ENCODE measurements at regions not wholly inside any gene's neighbourhood (a gene's known extent, or its start where the extent isn't known, plus 50 kb on each side); places are given as distances from the start of the nearest gene placed in this dataset.
A peak's percentile ranks its signal among the peaks of the same experiment; 100 is the strongest.

GRCh38 chrX:65607070-65607742 lies 60.2 kb upstream of the MSN start:
- H3K9me3 ChIP-seq (replicated peaks; ENCODE audit: control insufficient read depth, insufficient read depth, low read length), result no peaks in the 10 kb centered on the region
- H3K4me3 ChIP-seq (replicated peaks in 1 of 3; ENCODE audit: insufficient read depth in 1 of 3, low read depth in 1 of 3, low read length in 3 of 3), result no peak overlapping the region
- peaks cover 2% of the 10 kb centered on the region for H3K79me2 ChIP-seq (ENCODE audit: control insufficient read depth, insufficient read depth, low read length)
- H3K9me1 ChIP-seq (replicated peaks; ENCODE audit: control insufficient read depth, extremely low read depth, insufficient read depth, low read length), result no peaks in the 10 kb centered on the region
- dilution Hi-C loops (cut with MboI; ENCODE audit: extremely low pct_ligation_motif_present, low sequenced_read_pairs) (no loop called here), intact Hi-C loops (cut with micrococcal nuclease) (no loop called here)
- no peak overlapping the region for H3K27ac ChIP-seq (ENCODE audit: insufficient read depth, low read depth, low read length)
- ChIA-PET CTCF (no interaction called here), POLR2A (no interaction called here)
- H3K36me3 ChIP-seq (ENCODE audit: control insufficient read depth in 2 of 2, extremely low read depth in 1 of 2, insufficient read depth in 2 of 2, low read length in 2 of 2), result no peaks in the 10 kb centered on the region
- DNase-seq (ENCODE audit: low read depth, low spot score) (no peak), FAIRE-seq (peak; percentile 55)
- TF ChIP-seq MYC (IDR thresholded peaks at IDR 0.05; ENCODE audit: low read depth, low read length) (no peak), GATA2 (IDR thresholded peaks at IDR 0.05; ENCODE audit: insufficient read depth, insufficient read length, low read depth, low read length) (no peak), POLR2A (IDR thresholded peaks at IDR 0.05; ENCODE audit: low read depth, low read length) (no peak), EZH2 (IDR thresholded peaks at IDR 0.05; ENCODE audit: borderline replicate concordance, low read depth, low read length, severe bottlenecking) (no peak)
- no TSS peak for BruUV-seq (replicated peaks)
- H3K4me1 ChIP-seq (ENCODE audit: control insufficient read depth, extremely low read depth, insufficient read depth, low read length), result peaks cover 21% of the 10 kb centered on the region
- no peaks in the 10 kb centered on the region for H3K27me3 ChIP-seq (ENCODE audit: control insufficient read depth in 2 of 2, insufficient read depth in 2 of 2, low read length in 2 of 2)
- H3K9ac ChIP-seq (replicated peaks; ENCODE audit: extremely low read depth, insufficient read depth, low read length), result no peak overlapping the region
- no peak overlapping the region for H2AFZ ChIP-seq (ENCODE audit: low read depth, low read length)
- H3K4me2 ChIP-seq (ENCODE audit: insufficient read depth, low read length), result no peak overlapping the region
- H4K20me1 ChIP-seq (replicated peaks; ENCODE audit: control insufficient read depth, extremely low read depth, insufficient read depth, low read length), result no peaks in the 10 kb centered on the region

- TF ChIP-seq MYC (IDR thresholded peaks at IDR 0.05; ENCODE audit: low read depth, low read length) (no peak), JUN (IDR thresholded peaks at IDR 0.05; ENCODE audit: borderline replicate concordance, insufficient read depth, insufficient read length, low read depth) (no peak), POLR2AphosphoS5 (IDR thresholded peaks at IDR 0.05; ENCODE audit: insufficient read depth, low read depth, low read length) (no peak), MAX (IDR thresholded peaks at IDR 0.05; ENCODE audit: insufficient read depth, insufficient read length) (no peak), CTCF (IDR thresholded peaks at IDR 0.05; ENCODE audit: extremely low read depth in 1 of 2, insufficient read depth in 1 of 2, low read depth in 1 of 2, low read length in 2 of 2) (no peak), POLR2A (IDR thresholded peaks at IDR 0.05; ENCODE audit: low read depth, low read length) (no peak), EZH2 (IDR thresholded peaks at IDR 0.05; ENCODE audit: borderline replicate concordance, low read depth, low read length, severe bottlenecking) (no peak), GATA2 (IDR thresholded peaks at IDR 0.05; ENCODE audit: insufficient read depth, insufficient read length, low read depth, low read length) (no peak), FOS (IDR thresholded peaks at IDR 0.05; ENCODE audit: borderline replicate concordance, insufficient read depth, low read length) (no peak)
- ChIA-PET POLR2A (interaction anchor here (1.0 to 1.7 kb wide), 5 partner anchors 62 to 104 kb away, joined by 3 to 12 read pairs (median 5); no protein-coding TSS in a partner anchor), CTCF (interaction anchor here (1.1 to 2.3 kb wide), 7 partner anchors 41 to 384 kb away, joined by 3 to 14 read pairs (median 5); partner anchors contain the start of gene MSN)
- Histone ChIP-seq H3K9me1 (replicated peaks; ENCODE audit: control insufficient read depth, extremely low read depth, insufficient read depth, low read length) (no peaks in the 10 kb centered on the region), H2AFZ (ENCODE audit: low read depth, low read length) (no peak overlapping the region), H3K9ac (replicated peaks; ENCODE audit: extremely low read depth, insufficient read depth, low read length) (no peak overlapping the region), H3K27ac (ENCODE audit: insufficient read depth, low read depth, low read length) (peak overlapping the region; percentile 86), H3K79me2 (ENCODE audit: control insufficient read depth, insufficient read depth, low read length) (peaks cover 4% of the 10 kb centered on the region), H3K4me2 (ENCODE audit: insufficient read depth, low read length) (no peak overlapping the region), H3K4me3 (replicated peaks in 1 of 3; ENCODE audit: insufficient read depth in 1 of 3, low read depth in 1 of 3, low read length in 3 of 3) (no peak overlapping the region), H3K27me3 (ENCODE audit: control insufficient read depth in 2 of 2, insufficient read depth in 2 of 2, low read length in 2 of 2) (no peaks in the 10 kb centered on the region), H3K4me1 (ENCODE audit: control insufficient read depth, extremely low read depth, insufficient read depth, low read length) (peaks cover 42% of the 10 kb centered on the region), H3K9me3 (replicated peaks; ENCODE audit: control insufficient read depth, insufficient read depth, low read length) (no peaks in the 10 kb centered on the region), H4K20me1 (replicated peaks; ENCODE audit: control insufficient read depth, extremely low read depth, insufficient read depth, low read length) (no peaks in the 10 kb centered on the region), H3K36me3 (ENCODE audit: control insufficient read depth in 2 of 2, extremely low read depth in 1 of 2, insufficient read depth in 2 of 2, low read length in 2 of 2) (no peaks in the 10 kb centered on the region)
- intact Hi-C loops (cut with micrococcal nuclease), result no loop called here
- DNase-seq (ENCODE audit: low read depth, low spot score), result no peak
- dilution Hi-C loops (cut with MboI; ENCODE audit: extremely low pct_ligation_motif_present, low sequenced_read_pairs), result no loop called here
- no peak for FAIRE-seq
- BruUV-seq (replicated peaks), result no TSS peak
These were observed 65.3 kb upstream of the MSN start for GRCh38 chrX:65602221-65602560.
